ENCODE measurements at regions not wholly inside any gene's neighbourhood (a gene's known extent, or its start where the extent isn't known, plus 50 kb on each side); places are given as distances from the start of the nearest gene placed in this dataset.

GRCh38 chr3:152959307-152959706 is 124.4 kb downstream of the P2RY1 start:
- no peak for DNase-seq (ENCODE audit: low spot score)

GRCh38 chr3:152960684-152961083 is 125.8 kb downstream of the P2RY1 start:
- DNase-seq (ENCODE audit: low spot score): no peak

GRCh38 chr3:152961323-152961722 is 126.4 kb downstream of the P2RY1 start:
- DNase-seq (ENCODE audit: low spot score): no peak

GRCh38 chr3:152964911-152965609 is 130.1 kb downstream of the P2RY1 start:
- no peak for DNase-seq (ENCODE audit: low spot score)

- no peak for DNase-seq (ENCODE audit: low spot score)
Measured at GRCh38 chr3:152968388-152969024, 133.6 kb downstream of the P2RY1 start.

- no peak for DNase-seq (ENCODE audit: low spot score)
Measured at GRCh38 chr3:152969557-152970300, 134.8 kb downstream of the P2RY1 start.

- no peak for DNase-seq (ENCODE audit: low spot score)
Measured at GRCh38 chr3:152970851-152971250, 135.9 kb downstream of the P2RY1 start.

- no peak for DNase-seq (ENCODE audit: low spot score)
Measured at GRCh38 chr3:152971880-152972279, 136.9 kb downstream of the P2RY1 start.

- DNase-seq (ENCODE audit: low spot score): no peak
Measured at GRCh38 chr3:152973575-152973974, 138.6 kb downstream of the P2RY1 start.

GRCh38 chr3:152976239-152976638 is 141.3 kb downstream of the P2RY1 start:
- no peak for DNase-seq (ENCODE audit: low spot score)

GRCh38 chr3:152977366-152977765 is 142.4 kb downstream of the P2RY1 start:
- no peak for DNase-seq (ENCODE audit: low spot score)

- DNase-seq (ENCODE audit: low spot score): no peak
Measured at GRCh38 chr3:152978152-152978551, 143.2 kb downstream of the P2RY1 start.

- DNase-seq (ENCODE audit: low spot score): no peak
Measured at GRCh38 chr3:152997526-152997925, 162.6 kb downstream of the P2RY1 start.

GRCh38 chr3:152998591-152998990 is 163.4 kb upstream of the RAP2B start:
- DNase-seq (ENCODE audit: low spot score): no peak

GRCh38 chr3:153000325-153000724 is 161.7 kb upstream of the RAP2B start:
- no peak for DNase-seq (ENCODE audit: low spot score)

- no peak for DNase-seq (ENCODE audit: low spot score)
Measured at GRCh38 chr3:153001210-153002078, 160.6 kb upstream of the RAP2B start.

GRCh38 chr3:153003441-153003840 is 158.6 kb upstream of the RAP2B start:
- DNase-seq (ENCODE audit: low spot score): no peak

- no peak for DNase-seq (ENCODE audit: low spot score)
Measured at GRCh38 chr3:153003862-153004261, 158.2 kb upstream of the RAP2B start.

GRCh38 chr3:153008226-153008625 is 153.8 kb upstream of the RAP2B start:
- DNase-seq (ENCODE audit: low spot score): no peak

GRCh38 chr3:153023896-153024295 is 138.1 kb upstream of the RAP2B start:
- DNase-seq (ENCODE audit: low spot score): no peak

- DNase-seq (ENCODE audit: low spot score): no peak
Measured at GRCh38 chr3:153026026-153026425, 136.0 kb upstream of the RAP2B start.

- no peak for DNase-seq (ENCODE audit: low spot score)
Measured at GRCh38 chr3:153028381-153028780, 133.6 kb upstream of the RAP2B start.
